ENCODE measurements at regions not wholly inside any gene's neighbourhood (a gene's known extent, or its start where the extent isn't known, plus 50 kb on each side); places are given as distances from the start of the nearest gene placed in this dataset.

DNA sequence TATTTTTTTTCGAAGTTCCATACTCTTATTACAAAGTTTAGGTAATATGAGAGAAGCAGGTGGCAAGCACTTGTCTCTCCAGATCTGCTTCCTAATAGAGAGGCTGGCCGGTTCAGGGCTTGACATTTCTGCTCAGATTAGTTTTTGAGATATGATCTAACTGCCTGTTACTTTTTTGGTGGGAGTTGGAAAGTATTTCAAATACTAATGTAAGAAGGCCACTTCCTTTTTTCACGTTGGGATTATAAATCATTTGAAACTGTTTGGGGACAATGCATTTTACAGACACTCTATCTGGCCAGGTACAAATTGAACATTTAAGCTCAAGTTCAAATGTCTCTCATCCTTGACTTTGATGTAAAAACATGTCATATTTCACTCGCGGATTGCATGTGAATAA is 222.1 kb upstream of the SULF2 start:
- no peak overlapping the region for H3K27ac ChIP-seq
- no peaks in the 10 kb centered on the region for H3K9me3 ChIP-seq
- H3K4me3 ChIP-seq (ENCODE audit: low read depth in 1 of 2, low read length in 1 of 2) = no peak overlapping the region
- H3K36me3 ChIP-seq = no peaks in the 10 kb centered on the region
- H3K27me3 ChIP-seq = peaks cover 22% of the 10 kb centered on the region
- TF ChIP-seq, protein P1, sequence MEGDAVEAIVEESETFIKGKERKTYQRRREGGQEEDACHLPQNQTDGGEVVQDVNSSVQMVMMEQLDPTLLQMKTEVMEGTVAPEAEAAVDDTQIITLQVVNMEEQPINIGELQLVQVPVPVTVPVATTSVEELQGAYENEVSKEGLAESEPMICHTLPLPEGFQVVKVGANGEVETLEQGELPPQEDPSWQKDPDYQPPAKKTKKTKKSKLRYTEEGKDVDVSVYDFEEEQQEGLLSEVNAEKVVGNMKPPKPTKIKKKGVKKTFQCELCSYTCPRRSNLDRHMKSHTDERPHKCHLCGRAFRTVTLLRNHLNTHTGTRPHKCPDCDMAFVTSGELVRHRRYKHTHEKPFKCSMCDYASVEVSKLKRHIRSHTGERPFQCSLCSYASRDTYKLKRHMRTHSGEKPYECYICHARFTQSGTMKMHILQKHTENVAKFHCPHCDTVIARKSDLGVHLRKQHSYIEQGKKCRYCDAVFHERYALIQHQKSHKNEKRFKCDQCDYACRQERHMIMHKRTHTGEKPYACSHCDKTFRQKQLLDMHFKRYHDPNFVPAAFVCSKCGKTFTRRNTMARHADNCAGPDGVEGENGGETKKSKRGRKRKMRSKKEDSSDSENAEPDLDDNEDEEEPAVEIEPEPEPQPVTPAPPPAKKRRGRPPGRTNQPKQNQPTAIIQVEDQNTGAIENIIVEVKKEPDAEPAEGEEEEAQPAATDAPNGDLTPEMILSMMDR (IDR thresholded peaks at IDR 0.05) = no peak
- H3K4me1 ChIP-seq (ENCODE audit: control insufficient read depth in 1 of 2, insufficient read depth in 1 of 2, low read depth in 1 of 2, low read length in 1 of 2) = no peaks in the 10 kb centered on the region

DNA sequence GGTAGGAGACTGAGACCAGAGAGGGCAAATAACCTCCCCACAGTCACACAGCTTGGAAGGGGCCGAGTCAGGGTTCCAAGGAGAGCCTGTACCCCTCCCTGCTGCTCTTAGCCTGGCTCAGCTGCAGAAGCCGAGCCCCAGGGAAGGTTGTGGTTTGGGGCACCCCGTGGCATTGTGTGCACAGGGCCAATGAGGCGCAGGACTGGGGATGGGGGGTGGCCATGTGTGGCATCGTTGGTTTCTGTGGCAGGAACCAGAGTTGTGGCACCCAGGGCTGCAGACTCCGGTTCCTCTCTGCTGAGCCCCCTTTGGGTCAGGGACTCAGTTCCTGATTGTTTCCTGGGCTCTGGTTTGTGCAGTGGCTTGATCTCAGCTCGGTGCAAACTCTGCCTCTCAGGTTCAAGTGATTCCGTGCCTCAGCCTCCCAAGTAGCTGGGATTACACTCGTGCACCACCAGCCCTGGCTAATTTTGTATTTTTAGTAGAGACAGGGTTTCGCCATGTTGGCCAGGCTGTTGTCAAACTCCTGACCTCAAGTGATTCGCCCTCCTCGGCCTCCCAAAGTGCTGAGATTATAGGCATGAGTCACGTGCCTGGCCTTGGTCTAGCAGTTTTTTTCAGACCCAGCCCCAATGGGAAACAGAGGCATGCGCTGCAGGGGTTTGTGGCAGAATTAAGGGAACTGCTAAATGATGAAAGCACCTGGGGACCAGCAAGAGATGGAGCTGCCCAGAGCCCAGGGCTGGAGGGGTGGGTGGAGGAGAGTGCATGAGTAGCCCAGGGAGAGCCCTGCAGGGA is 221.0 kb upstream of the SULF2 start:
- Histone ChIP-seq H3K27ac (no peak overlapping the region), H3K9me3 (no peaks in the 10 kb centered on the region), H3K36me3 (no peaks in the 10 kb centered on the region), H3K4me3 (ENCODE audit: low read depth in 1 of 2, low read length in 1 of 2) (no peak overlapping the region), H3K27me3 (peaks cover 22% of the 10 kb centered on the region), H3K4me1 (ENCODE audit: control insufficient read depth in 1 of 2, insufficient read depth in 1 of 2, low read depth in 1 of 2, low read length in 1 of 2) (no peaks in the 10 kb centered on the region)
- TF ChIP-seq, protein P1 (IDR thresholded peaks at IDR 0.05) = no peak

DNA sequence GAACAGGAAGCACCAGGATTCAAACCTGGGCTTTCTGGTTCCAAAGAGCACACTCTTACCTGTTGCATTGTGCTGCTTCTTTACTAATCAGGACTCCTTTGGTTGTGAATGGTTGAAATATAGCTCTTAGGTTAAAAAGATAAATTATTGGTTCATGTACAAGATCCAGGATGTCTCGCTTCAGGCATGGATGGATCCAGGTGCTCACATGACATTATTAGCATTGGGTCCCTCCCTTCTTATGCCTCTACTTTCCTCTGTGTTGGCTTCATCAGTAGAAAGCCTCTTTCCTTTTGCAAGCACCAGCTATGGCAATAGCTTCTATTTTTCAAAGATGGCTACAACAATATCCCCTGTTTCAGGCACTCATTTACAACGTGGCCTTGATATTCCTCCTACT is 217.7 kb upstream of the SULF2 start:
- no peaks in the 10 kb centered on the region for H3K9me3 ChIP-seq
- TF ChIP-seq, protein P1 (IDR thresholded peaks at IDR 0.05) = no peak

DNA sequence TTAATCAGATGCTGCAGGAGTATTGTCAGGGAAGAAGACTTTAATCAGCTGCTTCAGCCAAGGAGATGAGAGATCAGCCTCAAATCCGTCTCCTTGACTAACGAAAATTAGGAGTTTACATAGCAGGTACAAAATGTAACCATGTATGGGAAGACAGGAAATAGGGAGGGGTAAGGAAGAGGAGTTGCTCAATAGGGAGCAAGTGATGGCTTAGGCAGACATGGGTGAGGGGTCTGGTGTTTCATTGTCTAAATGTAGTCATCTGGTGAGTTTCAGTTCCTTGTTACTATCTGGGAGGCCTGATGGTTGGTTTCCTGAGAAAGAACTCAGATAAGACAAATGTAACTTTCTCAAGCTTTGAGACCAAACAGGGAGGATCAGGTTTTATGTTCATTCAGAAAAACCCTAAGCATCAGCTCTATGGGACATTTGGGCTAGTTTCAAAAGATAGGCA is 217.3 kb upstream of the SULF2 start:
- Histone ChIP-seq H3K4me3 (ENCODE audit: low read depth in 1 of 2, low read length in 1 of 2) (no peak overlapping the region), H3K27me3 (peaks cover 19% of the 10 kb centered on the region), H3K4me1 (ENCODE audit: control insufficient read depth in 1 of 2, insufficient read depth in 1 of 2, low read depth in 1 of 2, low read length in 1 of 2) (no peaks in the 10 kb centered on the region), H3K9me3 (no peaks in the 10 kb centered on the region), H3K36me3 (no peaks in the 10 kb centered on the region), H3K27ac (no peak overlapping the region)
- TF ChIP-seq, protein P1 (IDR thresholded peaks at IDR 0.05) = no peak

More for the DNA sequence above, 217.7 kb upstream of the SULF2 start:
- no peaks in the 10 kb centered on the region for H3K4me1 ChIP-seq (ENCODE audit: control insufficient read depth in 1 of 2, insufficient read depth in 1 of 2, low read depth in 1 of 2, low read length in 1 of 2)
- peaks cover 22% of the 10 kb centered on the region for H3K27me3 ChIP-seq
- no peaks in the 10 kb centered on the region for H3K36me3 ChIP-seq
- no peak overlapping the region for H3K27ac ChIP-seq
- no peak overlapping the region for H3K4me3 ChIP-seq (ENCODE audit: low read depth in 1 of 2, low read length in 1 of 2)

DNA sequence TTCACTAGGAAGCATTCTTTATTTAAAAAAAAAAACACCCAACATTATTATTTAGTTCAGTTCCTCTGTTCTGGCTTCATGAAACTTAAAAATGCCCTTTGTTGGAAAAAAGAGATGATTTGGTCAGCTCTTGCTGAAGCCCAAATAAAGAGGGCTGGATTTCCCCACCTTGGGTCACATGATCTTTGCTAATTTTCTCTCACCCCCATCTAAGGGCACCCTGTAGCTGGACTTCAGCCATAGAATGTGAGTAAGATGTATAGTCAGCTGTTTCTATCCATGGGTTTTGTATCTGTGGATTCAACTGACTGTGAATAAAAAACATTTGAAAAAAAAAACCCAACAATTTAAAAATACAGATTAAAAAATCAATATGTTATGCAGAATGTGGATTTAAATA is 213.9 kb upstream of the SULF2 start:
- no peak overlapping the region for H3K4me3 ChIP-seq (ENCODE audit: low read depth in 1 of 2, low read length in 1 of 2)
- no peak overlapping the region for H3K27ac ChIP-seq
- H3K9me3 ChIP-seq = no peaks in the 10 kb centered on the region
- H3K4me1 ChIP-seq (ENCODE audit: control insufficient read depth in 1 of 2, insufficient read depth in 1 of 2, low read depth in 1 of 2, low read length in 1 of 2) = no peaks in the 10 kb centered on the region
- H3K36me3 ChIP-seq = no peaks in the 10 kb centered on the region
- TF ChIP-seq, protein P1 (IDR thresholded peaks at IDR 0.05) = no peak
- no peaks in the 10 kb centered on the region for H3K27me3 ChIP-seq
